ENCODE measurements at regions not wholly inside any gene's neighbourhood (a gene's known extent, or its start where the extent isn't known, plus 50 kb on each side); places are given as distances from the start of the nearest gene placed in this dataset.

DNA sequence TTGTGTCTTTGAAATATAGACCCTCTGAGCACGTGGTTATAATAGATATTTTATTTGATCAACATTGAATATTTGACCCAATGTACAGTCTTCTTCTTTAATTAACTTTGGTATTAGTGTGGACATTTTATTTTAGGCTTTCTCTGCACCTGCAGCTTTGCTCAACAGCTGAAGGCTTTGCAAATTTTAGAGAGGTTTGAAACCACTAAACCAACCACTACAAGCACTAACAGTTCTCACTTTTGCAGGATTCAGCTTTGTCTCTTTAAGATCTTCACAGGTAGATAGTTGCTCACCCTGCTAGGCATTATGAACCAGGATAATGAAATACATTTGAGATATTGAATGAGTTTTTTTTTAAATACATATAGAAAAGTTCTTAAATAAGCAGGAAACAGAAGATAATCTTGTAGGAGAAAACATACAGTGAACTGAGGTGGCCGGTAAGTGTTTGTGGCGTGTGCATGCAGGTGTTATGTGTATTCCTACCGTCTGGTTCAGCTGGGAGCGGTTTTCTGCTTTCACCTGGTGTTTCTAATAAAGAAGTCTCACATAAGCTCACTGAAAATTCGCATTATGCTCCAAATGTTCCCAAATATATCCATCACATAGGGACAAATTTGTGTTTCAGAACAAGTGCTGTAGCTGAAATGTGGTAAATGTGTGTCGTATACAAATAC is 1508.3 kb upstream of the TENM3 start:
- TF ChIP-seq SUZ12 (IDR thresholded peaks at IDR 0.05; ENCODE audit: extremely low read depth, insufficient read depth, insufficient read length) (no peak), ZNF274 (IDR thresholded peaks at IDR 0.05; ENCODE audit: low read depth, low read length) (no peak)

Measured in NT2/D1 (cell line).